Calu3 (cell line): ENCODE measurements at regions not wholly inside any gene's neighbourhood (a gene's known extent, or its start where the extent isn't known, plus 50 kb on each side); places are given as distances from the start of the nearest gene placed in this dataset.

Experiments
- BruUV-seq: library from RNA; stranded (reverse); fragments of 400-500 nt; replicated peaks from 2 replicates; lab custom pipeline; 2021; lab: Mats Ljungman, UMichigan
- CTCF ChIA-PET: fragments of 300-600 bp; sonication (Branson Sonifier 250); formaldehyde crosslinking; loops from one replicate; lab custom pipeline; 2022; ENCODE audit warnings: antibody characterized with exemption; lab: Charles Lee
- DNase-seq: peaks from one replicate; pipeline ENCODE4 v3.0.0; 2022
- H3K27ac Mint-ChIP-seq: one replicate; pipeline ENCODE4 v1.8.0; 2022; ENCODE audit warnings: mixed read lengths; ENCODE audit not compliant: unreplicated experiment
- H3K27me3 Mint-ChIP-seq: one replicate; pipeline ENCODE4 v1.8.0; 2022; ENCODE audit warnings: mixed read lengths; ENCODE audit not compliant: unreplicated experiment
- H3K36me3 Mint-ChIP-seq: one replicate; pipeline ENCODE4 v1.8.0; 2022; ENCODE audit warnings: mild to moderate bottlenecking, moderate library complexity, mixed read lengths; ENCODE audit not compliant: insufficient read depth, unreplicated experiment
- H3K4me1 Mint-ChIP-seq: one replicate; pipeline ENCODE4 v1.8.0; 2022; ENCODE audit warnings: mild to moderate bottlenecking, low read depth, mixed read lengths; ENCODE audit not compliant: unreplicated experiment
- H3K4me3 Mint-ChIP-seq: one replicate; pipeline ENCODE4 v1.8.0; 2022; ENCODE audit warnings: mild to moderate bottlenecking, low read depth, moderate library complexity, mixed read lengths; ENCODE audit not compliant: unreplicated experiment
- H3K9me3 Mint-ChIP-seq: one replicate; pipeline ENCODE4 v1.8.0; 2022; ENCODE audit warnings: low read depth, mixed read lengths; ENCODE audit not compliant: unreplicated experiment
- CTCF ChIP-seq: fragments of 200-600 bp; IDR thresholded peaks from one replicate; pipeline ENCODE4 v1.8.0; 2022; ENCODE audit warnings: antibody characterized with exemption; ENCODE audit not compliant: unreplicated experiment
- intact Hi-C: fragments of 100-400 bp; cut with micrococcal nuclease; formaldehyde crosslinking; loops from one replicate; pipeline ENCODE4 v1.10.0; 2022; ENCODE audit not compliant: unreplicated experiment

- no peak overlapping the region for H3K27ac Mint-ChIP-seq
- DNase-seq: no peak
- no TSS peak for BruUV-seq
- H3K27me3 Mint-ChIP-seq: no peaks in the 10 kb centered on the region
- H3K36me3 Mint-ChIP-seq: no peaks in the 10 kb centered on the region
- intact Hi-C loops: no loop called here
- H3K4me1 Mint-ChIP-seq: no peaks in the 10 kb centered on the region
- CTCF ChIA-PET: interaction anchor here (0.7 kb wide), 1 partner anchor 93 kb away, joined by 3 read pairs; no protein-coding TSS in a partner anchor
- H3K9me3 Mint-ChIP-seq: peaks cover 6% of the 10 kb centered on the region
- no peak for TF ChIP-seq CTCF
- no peak overlapping the region for H3K4me3 Mint-ChIP-seq
Measured at GRCh38 chr2:211302676-211303075, 746.3 kb downstream of the CPS1 start.

- H3K27ac Mint-ChIP-seq: no peak overlapping the region
- no peaks in the 10 kb centered on the region for H3K36me3 Mint-ChIP-seq
- intact Hi-C loops: no loop called here
- H3K27me3 Mint-ChIP-seq: no peaks in the 10 kb centered on the region
- TF ChIP-seq CTCF: no peak
- H3K9me3 Mint-ChIP-seq: peaks cover 6% of the 10 kb centered on the region
- H3K4me1 Mint-ChIP-seq: no peaks in the 10 kb centered on the region
- no peak overlapping the region for H3K4me3 Mint-ChIP-seq
- CTCF ChIA-PET: no interaction called here
- no TSS peak for BruUV-seq
- no peak for DNase-seq
Measured at GRCh38 chr2:211306929-211307328, 750.5 kb downstream of the CPS1 start.
